ENCODE measurements at regions not wholly inside any gene's neighbourhood (a gene's known extent, or its start where the extent isn't known, plus 50 kb on each side); places are given as distances from the start of the nearest gene placed in this dataset.

DNA sequence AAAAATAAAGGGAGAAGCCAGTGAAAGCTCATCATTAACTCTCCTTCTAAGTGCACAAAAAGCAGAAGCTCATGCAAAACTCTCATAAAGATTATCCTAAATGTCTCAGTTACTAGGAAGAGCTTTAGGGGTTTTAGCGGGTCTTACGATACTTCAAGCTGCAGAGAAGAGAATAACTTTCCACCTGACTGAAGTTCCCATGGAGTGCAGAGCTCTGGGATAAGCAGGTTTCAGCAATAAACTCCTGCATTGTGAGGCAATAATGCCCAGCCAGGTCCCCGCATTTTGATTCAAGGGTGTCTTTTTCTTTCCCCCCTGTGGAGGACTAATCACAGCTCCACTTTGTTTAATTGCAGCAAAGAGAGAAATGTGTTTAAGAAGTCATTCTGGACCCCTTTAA is 241.9 kb upstream of the SP8 start:
- Histone ChIP-seq H3K27me3 (ENCODE audit: control insufficient read depth, insufficient read depth, low read length) (no peaks in the 10 kb centered on the region), H3K4me3 (ENCODE audit: low read depth, low read length) (peak overlapping the region; percentile 23; the same call in 1 of the 2 replicates), H3K9ac (ENCODE audit: low read depth, low read length) (no peak overlapping the region), H3K36me3 (ENCODE audit: control insufficient read depth, insufficient read depth, low read length) (no peaks in the 10 kb centered on the region), H3K9me3 (ENCODE audit: control insufficient read depth, insufficient read depth, low read length) (no peaks in the 10 kb centered on the region), H3K4me1 (ENCODE audit: control insufficient read depth, insufficient read depth, low read length) (peaks cover 56% of the 10 kb centered on the region), H3K27ac (ENCODE audit: low read depth, low read length) (peak overlapping the region; percentile 62)

DNA sequence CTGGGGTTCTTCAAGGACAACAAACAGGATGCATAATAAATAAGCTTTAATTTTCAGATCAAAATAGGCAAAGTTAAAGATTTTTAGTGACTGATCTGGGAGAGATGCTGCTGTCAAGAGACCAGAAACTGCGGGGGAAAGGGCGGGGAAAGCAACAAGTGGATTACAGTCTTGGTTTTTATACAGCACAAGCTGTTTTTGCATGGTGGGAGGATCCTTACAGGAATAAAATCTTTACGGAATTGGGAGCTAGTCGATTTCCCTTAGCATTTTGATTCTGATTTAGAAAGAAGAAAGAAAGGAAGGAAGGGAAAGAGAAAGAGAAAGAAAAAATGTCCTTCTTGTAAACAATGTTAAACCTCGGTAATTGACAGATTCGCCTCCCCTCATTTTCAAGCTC is 242.3 kb upstream of the SP8 start:
- Histone ChIP-seq H3K4me1 (ENCODE audit: control insufficient read depth, insufficient read depth, low read length) (peaks cover 53% of the 10 kb centered on the region), H3K9me3 (ENCODE audit: control insufficient read depth, insufficient read depth, low read length) (no peaks in the 10 kb centered on the region), H3K4me3 (ENCODE audit: low read depth, low read length) (peak overlapping the region; percentile 23; the same call in 1 of the 2 replicates), H3K36me3 (ENCODE audit: control insufficient read depth, insufficient read depth, low read length) (no peaks in the 10 kb centered on the region), H3K27me3 (ENCODE audit: control insufficient read depth, insufficient read depth, low read length) (no peaks in the 10 kb centered on the region), H3K27ac (ENCODE audit: low read depth, low read length) (peak overlapping the region; percentile 62), H3K9ac (ENCODE audit: low read depth, low read length) (no peak overlapping the region)

DNA sequence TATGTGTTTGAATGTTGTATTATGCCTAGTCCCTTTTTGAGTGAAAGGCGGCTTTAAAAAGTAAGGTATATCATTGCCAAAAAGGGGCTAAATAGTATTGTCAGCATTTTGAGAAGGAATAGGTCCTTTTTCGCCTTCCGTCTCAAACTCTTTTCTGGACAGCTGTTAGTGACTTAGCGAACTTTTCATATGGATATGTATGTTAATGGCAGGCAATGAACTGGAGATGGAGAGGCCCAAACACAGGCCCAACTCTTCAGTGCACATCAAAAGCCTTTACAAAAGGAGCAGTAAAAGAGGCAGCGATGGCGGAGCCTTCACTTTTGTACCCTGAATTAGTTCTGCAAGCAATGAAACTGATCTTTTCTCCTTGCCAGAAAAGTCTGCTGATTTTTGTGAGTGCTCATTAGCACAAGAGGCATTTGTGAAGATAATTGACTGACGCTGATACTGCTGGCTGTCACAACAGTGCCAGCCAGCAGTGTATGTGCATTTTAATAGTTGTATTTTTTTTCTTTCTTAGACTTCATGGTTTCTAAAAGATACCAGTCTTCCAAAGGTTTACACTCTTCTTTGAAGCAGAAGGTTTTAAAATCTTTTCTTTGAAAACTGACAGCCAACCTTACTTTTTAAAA is 243.7 kb upstream of the SP8 start:
- Histone ChIP-seq H3K27me3 (ENCODE audit: control insufficient read depth, insufficient read depth, low read length) (no peaks in the 10 kb centered on the region), H3K9me3 (ENCODE audit: control insufficient read depth, insufficient read depth, low read length) (no peaks in the 10 kb centered on the region), H3K4me3 (ENCODE audit: low read depth, low read length) (peak overlapping the region; percentile 41), H3K36me3 (ENCODE audit: control insufficient read depth, insufficient read depth, low read length) (no peaks in the 10 kb centered on the region), H3K9ac (ENCODE audit: low read depth, low read length) (no peak overlapping the region), H3K27ac (ENCODE audit: low read depth, low read length) (peak overlapping the region; percentile 62), H3K4me1 (ENCODE audit: control insufficient read depth, insufficient read depth, low read length) (peaks cover 49% of the 10 kb centered on the region)

GRCh38 chr7:21041252-21041651 is 254.6 kb upstream of the SP8 start:
- Histone ChIP-seq H3K9me3 (ENCODE audit: control insufficient read depth, insufficient read depth, low read length) (peaks cover 3% of the 10 kb centered on the region; the same call in 1 of the 2 replicates), H3K4me1 (ENCODE audit: control insufficient read depth, insufficient read depth, low read length) (peaks cover 47% of the 10 kb centered on the region), H3K27me3 (ENCODE audit: control insufficient read depth, insufficient read depth, low read length) (no peaks in the 10 kb centered on the region), H3K9ac (ENCODE audit: low read depth, low read length) (no peak overlapping the region), H3K4me3 (ENCODE audit: low read depth, low read length) (no peak overlapping the region; the same call in 1 of the 2 replicates), H3K27ac (ENCODE audit: low read depth, low read length) (peak overlapping the region; percentile 52), H3K36me3 (ENCODE audit: control insufficient read depth, insufficient read depth, low read length) (no peaks in the 10 kb centered on the region)

DNA sequence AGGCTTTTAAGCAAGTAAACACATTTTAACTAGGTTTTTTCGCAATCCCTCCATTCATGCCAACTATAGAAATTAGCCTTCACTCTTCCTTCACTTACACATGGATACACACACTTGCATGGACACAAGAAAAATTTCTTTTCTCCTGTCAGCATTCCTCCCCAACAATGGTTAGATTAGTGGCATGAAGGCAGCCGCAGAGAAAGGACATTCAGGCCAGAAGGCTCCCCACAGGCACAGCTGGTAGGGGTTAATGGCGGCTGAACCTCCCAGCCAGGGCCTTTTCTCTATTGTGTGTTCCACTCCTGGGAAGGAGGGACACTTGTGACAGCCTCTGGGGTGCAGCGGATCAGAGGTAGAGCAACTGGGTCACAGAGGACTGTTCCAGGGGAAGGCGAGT is 255.0 kb upstream of the SP8 start:
- Histone ChIP-seq H3K4me1 (ENCODE audit: control insufficient read depth, insufficient read depth, low read length) (peaks cover 47% of the 10 kb centered on the region), H3K27me3 (ENCODE audit: control insufficient read depth, insufficient read depth, low read length) (no peaks in the 10 kb centered on the region), H3K9me3 (ENCODE audit: control insufficient read depth, insufficient read depth, low read length) (peaks cover 3% of the 10 kb centered on the region; the same call in 1 of the 2 replicates), H3K27ac (ENCODE audit: low read depth, low read length) (peak overlapping the region; percentile 52), H3K9ac (ENCODE audit: low read depth, low read length) (no peak overlapping the region), H3K36me3 (ENCODE audit: control insufficient read depth, insufficient read depth, low read length) (no peaks in the 10 kb centered on the region), H3K4me3 (ENCODE audit: low read depth, low read length) (no peak overlapping the region; the same call in 1 of the 2 replicates)

DNA sequence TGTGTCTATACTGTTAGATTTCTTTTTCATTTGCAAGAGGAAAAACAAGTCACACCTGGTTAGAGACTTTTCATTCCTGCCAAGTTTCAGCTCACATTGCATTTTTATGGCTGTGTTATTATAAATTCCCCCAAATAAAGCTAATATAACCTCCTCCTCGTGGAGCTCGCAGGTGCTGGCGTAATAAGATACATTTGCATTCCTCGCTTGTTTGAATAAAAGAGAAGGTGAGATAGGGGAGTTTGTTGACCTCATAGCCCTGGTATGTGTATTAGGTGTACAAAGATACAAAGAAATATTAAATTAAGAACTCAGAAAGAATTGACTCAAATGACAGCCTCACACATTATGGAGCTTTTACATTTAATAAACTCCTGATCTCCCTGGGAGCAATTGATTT is 257.7 kb upstream of the SP8 start:
- no peak overlapping the region for H3K4me3 ChIP-seq (ENCODE audit: low read depth, low read length)
- H3K9me3 ChIP-seq (ENCODE audit: control insufficient read depth, insufficient read depth, low read length): no peaks in the 10 kb centered on the region
- H3K27ac ChIP-seq (ENCODE audit: low read depth, low read length): no peak overlapping the region
- H3K4me1 ChIP-seq (ENCODE audit: control insufficient read depth, insufficient read depth, low read length): peaks cover 47% of the 10 kb centered on the region
- no peak overlapping the region for H3K9ac ChIP-seq (ENCODE audit: low read depth, low read length)
- H3K27me3 ChIP-seq (ENCODE audit: control insufficient read depth, insufficient read depth, low read length): no peaks in the 10 kb centered on the region
- no peaks in the 10 kb centered on the region for H3K36me3 ChIP-seq (ENCODE audit: control insufficient read depth, insufficient read depth, low read length)

GRCh38 chr7:21044913-21045568 is 258.4 kb upstream of the SP8 start:
- Histone ChIP-seq H3K4me1 (ENCODE audit: control insufficient read depth, insufficient read depth, low read length) (peaks cover 46% of the 10 kb centered on the region), H3K4me3 (ENCODE audit: low read depth, low read length) (no peak overlapping the region), H3K9ac (ENCODE audit: low read depth, low read length) (no peak overlapping the region), H3K27me3 (ENCODE audit: control insufficient read depth, insufficient read depth, low read length) (no peaks in the 10 kb centered on the region), H3K27ac (ENCODE audit: low read depth, low read length) (no peak overlapping the region), H3K36me3 (ENCODE audit: control insufficient read depth, insufficient read depth, low read length) (no peaks in the 10 kb centered on the region), H3K9me3 (ENCODE audit: control insufficient read depth, insufficient read depth, low read length) (no peaks in the 10 kb centered on the region)

DNA sequence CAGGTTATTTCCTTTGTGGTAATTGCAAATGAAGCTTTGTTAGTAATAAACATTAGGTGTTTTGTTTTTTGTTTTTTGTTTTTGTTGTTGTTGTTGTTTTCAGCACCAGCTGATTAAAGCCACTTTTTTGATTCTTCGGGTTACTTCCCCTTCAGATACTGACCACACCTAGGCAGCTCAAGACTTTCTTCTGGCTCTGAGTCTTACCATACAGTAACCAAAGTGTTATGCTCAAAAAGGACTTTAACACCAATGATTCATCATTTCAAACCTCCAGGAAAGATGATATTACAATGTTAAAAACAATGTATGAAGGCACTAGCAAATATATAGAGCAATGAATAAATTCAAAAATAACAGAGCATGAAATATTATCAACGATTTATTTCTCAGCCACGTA is 265.2 kb upstream of the SP8 start:
- no peak overlapping the region for H3K9ac ChIP-seq (ENCODE audit: low read depth, low read length)
- no peaks in the 10 kb centered on the region for H3K36me3 ChIP-seq (ENCODE audit: control insufficient read depth, insufficient read depth, low read length)
- H3K27me3 ChIP-seq (ENCODE audit: control insufficient read depth, insufficient read depth, low read length): no peaks in the 10 kb centered on the region
- H3K9me3 ChIP-seq (ENCODE audit: control insufficient read depth, insufficient read depth, low read length): no peaks in the 10 kb centered on the region
- no peak overlapping the region for H3K4me3 ChIP-seq (ENCODE audit: low read depth, low read length)
- H3K27ac ChIP-seq (ENCODE audit: low read depth, low read length): no peak overlapping the region
- no peaks in the 10 kb centered on the region for H3K4me1 ChIP-seq (ENCODE audit: control insufficient read depth, insufficient read depth, low read length)

- Histone ChIP-seq H3K27ac (ENCODE audit: low read depth, low read length) (no peak overlapping the region), H3K27me3 (ENCODE audit: control insufficient read depth, insufficient read depth, low read length) (no peaks in the 10 kb centered on the region), H3K9ac (ENCODE audit: low read depth, low read length) (no peak overlapping the region), H3K4me1 (ENCODE audit: control insufficient read depth, insufficient read depth, low read length) (no peaks in the 10 kb centered on the region), H3K4me3 (ENCODE audit: low read depth, low read length) (no peak overlapping the region), H3K36me3 (ENCODE audit: control insufficient read depth, insufficient read depth, low read length) (no peaks in the 10 kb centered on the region), H3K9me3 (ENCODE audit: control insufficient read depth, insufficient read depth, low read length) (0 out of 2 replicates have a peak, but pooled peaks cover 3% of the 10 kb centered on the region)
Measured at GRCh38 chr7:21054427-21055112, 267.9 kb upstream of the SP8 start.

DNA sequence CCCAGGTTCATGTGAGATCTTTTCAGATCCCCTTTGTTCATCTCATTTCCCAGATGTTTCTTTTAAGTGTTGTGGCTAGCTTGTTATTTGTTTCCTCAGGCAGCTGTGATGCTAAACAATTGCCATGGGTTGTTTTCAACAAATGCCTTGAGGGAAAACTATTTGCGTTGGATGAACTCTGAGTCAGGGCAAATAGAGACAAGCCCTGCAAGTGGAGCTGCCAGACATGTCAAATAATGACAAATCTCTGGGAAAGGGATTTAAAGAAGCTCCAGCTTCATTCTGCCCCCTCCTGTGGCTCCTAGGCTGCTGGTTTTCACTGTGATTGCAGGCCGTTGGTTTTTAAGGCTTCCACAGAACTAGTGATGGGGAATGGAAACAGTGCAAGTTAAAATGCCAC is 272.4 kb upstream of the SP8 start:
- Histone ChIP-seq H3K9me3 (ENCODE audit: control insufficient read depth, insufficient read depth, low read length) (0 out of 2 replicates have a peak, but pooled peaks cover 3% of the 10 kb centered on the region), H3K4me1 (ENCODE audit: control insufficient read depth, insufficient read depth, low read length) (no peaks in the 10 kb centered on the region), H3K9ac (ENCODE audit: low read depth, low read length) (no peak overlapping the region), H3K27me3 (ENCODE audit: control insufficient read depth, insufficient read depth, low read length) (no peaks in the 10 kb centered on the region), H3K36me3 (ENCODE audit: control insufficient read depth, insufficient read depth, low read length) (no peaks in the 10 kb centered on the region), H3K4me3 (ENCODE audit: low read depth, low read length) (no peak overlapping the region), H3K27ac (ENCODE audit: low read depth, low read length) (no peak overlapping the region)

DNA sequence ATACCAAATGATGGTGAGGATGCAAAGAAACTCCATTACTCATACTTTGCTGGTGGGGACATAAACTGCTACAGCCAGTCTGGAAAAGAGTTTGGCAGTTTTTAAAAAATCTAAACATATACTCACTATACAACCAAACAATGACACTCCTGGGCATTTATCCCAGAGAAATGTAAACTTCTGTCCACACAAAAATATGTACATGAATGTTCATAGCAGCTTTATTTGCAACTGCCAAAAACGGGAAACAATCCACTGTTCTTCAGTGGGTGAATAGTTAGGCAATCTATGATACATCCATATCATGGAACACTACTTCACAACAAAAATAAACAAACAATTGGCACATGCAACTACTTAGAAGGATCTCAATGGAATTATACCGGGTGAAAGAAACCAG is 276.4 kb upstream of the SP8 start:
- Histone ChIP-seq H3K27ac (ENCODE audit: low read depth, low read length) (no peak overlapping the region), H3K27me3 (ENCODE audit: control insufficient read depth, insufficient read depth, low read length) (no peaks in the 10 kb centered on the region), H3K4me1 (ENCODE audit: control insufficient read depth, insufficient read depth, low read length) (no peaks in the 10 kb centered on the region), H3K9ac (ENCODE audit: low read depth, low read length) (no peak overlapping the region), H3K36me3 (ENCODE audit: control insufficient read depth, insufficient read depth, low read length) (no peaks in the 10 kb centered on the region), H3K9me3 (ENCODE audit: control insufficient read depth, insufficient read depth, low read length) (0 out of 2 replicates have a peak, but pooled peaks cover 3% of the 10 kb centered on the region), H3K4me3 (ENCODE audit: low read depth, low read length) (no peak overlapping the region)

Measured in HUES48 (cell line).